ENCODE measurements at regions not wholly inside any gene's neighbourhood (a gene's known extent, or its start where the extent isn't known, plus 50 kb on each side); places are given as distances from the start of the nearest gene placed in this dataset.

DNA sequence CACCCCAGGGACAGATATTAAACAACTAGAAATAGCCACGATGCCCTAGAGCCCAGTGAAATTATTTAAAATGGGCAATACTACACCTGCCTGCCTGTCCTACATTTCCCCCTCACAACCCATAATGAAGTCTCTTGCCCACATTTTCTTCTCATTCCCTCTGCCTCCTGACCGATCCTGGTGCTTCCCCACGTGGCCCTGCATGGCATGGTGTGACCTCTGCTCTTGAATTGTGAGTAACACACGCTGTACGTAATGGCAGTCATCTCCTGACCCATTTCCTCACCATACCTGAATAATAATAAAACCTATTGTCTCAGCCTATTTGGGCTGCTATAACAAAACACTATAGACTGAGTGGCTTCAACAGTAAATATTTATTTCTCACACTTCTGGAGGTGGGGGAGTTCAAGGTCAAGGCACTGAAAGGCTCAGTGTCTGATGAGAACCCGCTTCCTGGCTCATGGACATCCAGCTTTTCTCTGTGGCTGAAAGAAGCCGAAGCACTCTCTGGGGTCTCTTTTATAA, 77.0 kb upstream of the ENPP6 start:
- TF ChIP-seq POLR2AphosphoS5 (IDR thresholded peaks at IDR 0.05; ENCODE audit: control insufficient read depth, insufficient read depth, low read depth, low read length): no peak
- TF ChIP-seq CREM (IDR thresholded peaks at IDR 0.05; ENCODE audit: low read depth): no peak
- no peak for TF ChIP-seq FOXK1 (CRISPR knock-in tag; IDR thresholded peaks at IDR 0.05; ENCODE audit: borderline replicate concordance)
- no peak for TF ChIP-seq GATAD2A (IDR thresholded peaks at IDR 0.05)
- TF ChIP-seq TEAD1 (CRISPR knock-in tag; IDR thresholded peaks at IDR 0.05): no peak
- TF ChIP-seq RBBP5 (IDR thresholded peaks at IDR 0.05; ENCODE audit: borderline replicate concordance, insufficient read depth, low read length, poor library complexity, severe bottlenecking): no peak
- no peak for TF ChIP-seq KLF1 (tag; IDR thresholded peaks at IDR 0.05)
- no peak for TF ChIP-seq TAF1 (IDR thresholded peaks at IDR 0.05; ENCODE audit: control insufficient read depth, extremely low read depth, insufficient read depth, low read length, severe bottlenecking)
- TF ChIP-seq TAF7 (tag; IDR thresholded peaks at IDR 0.05): no peak
- TF ChIP-seq, protein P1, sequence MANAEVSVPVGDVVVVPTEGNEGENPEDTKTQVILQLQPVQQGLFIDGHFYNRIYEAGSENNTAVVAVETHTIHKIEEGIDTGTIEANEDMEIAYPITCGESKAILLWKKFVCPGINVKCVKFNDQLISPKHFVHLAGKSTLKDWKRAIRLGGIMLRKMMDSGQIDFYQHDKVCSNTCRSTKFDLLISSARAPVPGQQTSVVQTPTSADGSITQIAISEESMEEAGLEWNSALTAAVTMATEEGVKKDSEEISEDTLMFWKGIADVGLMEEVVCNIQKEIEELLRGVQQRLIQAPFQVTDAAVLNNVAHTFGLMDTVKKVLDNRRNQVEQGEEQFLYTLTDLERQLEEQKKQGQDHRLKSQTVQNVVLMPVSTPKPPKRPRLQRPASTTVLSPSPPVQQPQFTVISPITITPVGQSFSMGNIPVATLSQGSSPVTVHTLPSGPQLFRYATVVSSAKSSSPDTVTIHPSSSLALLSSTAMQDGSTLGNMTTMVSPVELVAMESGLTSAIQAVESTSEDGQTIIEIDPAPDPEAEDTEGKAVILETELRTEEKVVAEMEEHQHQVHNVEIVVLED (CRISPR knock-in tag; IDR thresholded peaks at IDR 0.05): no peak
- no peak for TF ChIP-seq ERF (CRISPR knock-in tag; IDR thresholded peaks at IDR 0.05)
- TF ChIP-seq ZFP1 (CRISPR knock-in tag; IDR thresholded peaks at IDR 0.05): no peak

Measured in K562 (cell line).